ENCODE measurements at regions not wholly inside any gene's neighbourhood (a gene's known extent, or its start where the extent isn't known, plus 50 kb on each side); places are given as distances from the start of the nearest gene placed in this dataset.
"Not testable (repeated sequence)": the region's sequence is repeated elsewhere in the genome, so short reads cannot be mapped to it uniquely, and the experiment has no call there.

- not testable (repeated sequence) for TF ChIP-seq POLR2AphosphoS5 (IDR thresholded peaks at IDR 0.05; ENCODE audit: borderline replicate concordance, low read depth, low read length); EZH2 (IDR thresholded peaks at IDR 0.05)
These were observed 522.5 kb upstream of the COBL start for GRCh38 chr7:51839130-51839529.
